Psoas muscle (tissue), 7 donors: ENCODE measurements at regions not wholly inside any gene's neighbourhood (a gene's known extent, or its start where the extent isn't known, plus 50 kb on each side); places are given as distances from the start of the nearest gene placed in this dataset.

Source experiments
- ATAC-seq, 4 donors: fragments of 200-7000 bp; cut with Tn5 transposase; one replicate each; pipeline ENCODE4 v1.9.1; 2020; ENCODE audit warnings: moderate library complexity in 3 of 4, mild to moderate bottlenecking in 2 of 4
- DNase-seq, 2 donors: peaks; one replicate each; pipeline ENCODE4 v3.0.0-alpha.2; 2020
- H3K27ac ChIP-seq: fragments of 200-600 bp; one replicate; pipeline ENCODE4 v1.8.0; 2022
- H3K27me3 ChIP-seq, 3 donors: fragments of 200-600 bp in 1 of 3; one replicate each; pipeline versions ENCODE4 v1.6.1 to v1.8.0; 2013 to 2022; ENCODE audit warnings: low read length in 2 of 3, mild to moderate bottlenecking in 2 of 3, moderate library complexity in 1 of 3; ENCODE audit not compliant: insufficient read depth in 3 of 3
- H3K36me3 ChIP-seq, 2 donors: fragments of 200-600 bp in 1 of 2; one replicate each; pipeline versions ENCODE4 v1.6.1 to v1.8.0; 2013 to 2022; ENCODE audit warnings: low read depth in 1 of 2, mild to moderate bottlenecking in 1 of 2, moderate library complexity in 1 of 2; ENCODE audit not compliant: insufficient read depth in 1 of 2
- H3K4me1 ChIP-seq: fragments of 200-600 bp; one replicate; pipeline ENCODE4 v1.8.0; 2022
- H3K4me3 ChIP-seq: fragments of 200-600 bp; one replicate; pipeline ENCODE4 v1.8.0; 2022; ENCODE audit warnings: mild to moderate bottlenecking
- H3K9me3 ChIP-seq: fragments of 200-600 bp; one replicate; pipeline ENCODE4 v1.8.0; 2022
- CTCF ChIP-seq: fragments of 200-600 bp; IDR thresholded peaks from one replicate; pipeline ENCODE4 v1.8.0; 2022; ENCODE audit warnings: antibody characterized with exemption
- WGBS, 3 donors: extraction: QIAGEN DNeasy Blood & Tissue Kit; methylation state at CpG; one replicate each; pipeline versions ENCODE4 v1.1.6 to v1.1.7; 2013; 5-methylcytosine and 5-hydroxymethylcytosine counted together
- intact Hi-C, 2 donors: fragments of 100-400 bp; cut with DNase I; formaldehyde crosslinking; loops; one replicate each; pipeline versions ENCODE4 v1.11.0 to v1.14.2; 2022
- donor health status: healthy with polysubstance abuse.
- donor health status: DM: no; HTN: no; CAD: no; lungs with moderate emphysema.
- donor health status: Bipolar disorder and iron deficiency.
- donor health status: healthy.
- donor health status: DM: yes; HTN: yes; CAD: no.
- donor health status: DM: no; HTN: no; CAD: no.
- donor health status: DM: yes; HTN: yes; CAD: no.

DNA sequence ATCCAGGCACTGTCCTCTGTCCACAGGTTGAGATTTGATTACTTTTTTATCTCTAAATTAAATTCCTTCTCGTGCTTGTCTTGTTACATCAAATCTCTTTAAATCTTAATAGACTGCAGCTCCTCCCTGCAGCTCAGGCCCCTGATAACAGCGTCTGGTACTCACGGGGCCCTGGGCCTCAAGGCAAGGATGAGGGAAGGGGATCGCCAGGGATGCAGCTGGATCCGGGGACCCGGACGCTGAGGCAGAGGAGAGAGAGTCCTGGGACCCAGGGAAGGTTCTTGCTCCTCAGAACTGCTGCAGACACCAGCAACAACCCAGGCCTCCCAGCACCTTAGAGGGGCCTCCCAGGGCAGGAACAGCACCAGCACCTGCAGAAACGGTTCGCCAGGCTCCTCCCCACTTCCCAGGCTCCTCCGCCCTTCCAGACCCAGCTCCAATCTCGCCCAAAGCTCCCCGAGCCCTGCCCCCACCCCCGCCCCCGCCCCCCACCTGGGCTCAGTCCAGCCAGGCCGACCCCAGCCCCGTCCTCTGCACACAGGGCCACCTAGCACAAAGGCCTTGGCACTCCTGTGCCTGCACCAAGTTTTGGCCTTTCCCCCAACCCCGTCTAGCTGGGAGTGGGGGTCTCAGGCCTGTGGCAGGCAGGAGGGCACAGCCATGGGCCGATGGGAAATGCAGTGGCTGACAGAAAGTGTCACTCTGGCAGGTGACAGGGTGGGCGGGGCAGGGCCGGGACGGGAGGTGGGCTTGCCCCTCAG, 60.3 kb upstream of the GALNT9 start:
- H3K27me3 ChIP-seq, result peaks cover 0 to 55% (median 18%) of the 10 kb centered on the region in 3 donors
- DNase-seq, result no peak
- 49 to 57% (median 52%) methylated on average over 20 to 21 of the region's 21 CpGs for WGBS, 3 donors
- no peaks in the 10 kb centered on the region for H3K9me3 ChIP-seq
- no peak for TF ChIP-seq CTCF
- no peaks in the 10 kb centered on the region for H3K4me1 ChIP-seq
- intact Hi-C loops, result no loop called here
- no peaks in the 10 kb centered on the region for H3K36me3 ChIP-seq
- no peak for ATAC-seq
- no peak overlapping the region for H3K4me3 ChIP-seq
- H3K27ac ChIP-seq, result no peak overlapping the region

DNA sequence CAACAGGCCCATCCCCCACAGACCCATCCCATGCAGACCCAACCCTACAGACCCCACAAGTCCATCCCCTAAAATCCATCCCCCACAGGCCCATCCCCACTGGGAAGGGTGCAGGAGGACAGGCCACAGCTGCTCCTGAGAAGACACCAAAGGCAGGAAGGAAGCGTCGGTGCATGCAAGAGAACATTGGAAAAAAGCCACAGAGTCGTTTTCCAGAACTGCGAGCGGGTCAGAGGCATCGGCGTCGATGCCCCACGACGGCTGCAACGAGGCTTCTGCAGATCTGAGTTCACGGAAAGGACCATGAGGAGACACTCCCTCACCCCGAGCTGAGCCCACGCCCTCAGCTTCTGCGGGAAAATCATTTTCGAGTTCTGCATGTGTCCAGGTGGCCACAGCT, 59.6 kb upstream of the GALNT9 start:
- Histone ChIP-seq H3K4me3 (no peak overlapping the region), H3K36me3 (no peaks in the 10 kb centered on the region), H3K4me1 (no peaks in the 10 kb centered on the region), H3K27ac (no peak overlapping the region), H3K9me3 (no peaks in the 10 kb centered on the region), H3K27me3 (peaks cover 0 to 55% (median 18%) of the 10 kb centered on the region in 3 donors)
- intact Hi-C loops, result no loop called here
- DNase-seq (no peak), ATAC-seq (no peak)
- WGBS, 3 donors, result 34 to 54% (median 35%) methylated on average over 16 of the region's 16 CpGs
- TF ChIP-seq CTCF, result no peak

GRCh38 chr12:132388379-132389015, 59.1 kb upstream of the GALNT9 start:
- Histone ChIP-seq H3K27ac (no peak overlapping the region), H3K4me3 (no peak overlapping the region), H3K36me3 (no peaks in the 10 kb centered on the region), H3K9me3 (no peaks in the 10 kb centered on the region), H3K4me1 (no peaks in the 10 kb centered on the region), H3K27me3 (peaks cover 0 to 53% (median 18%) of the 10 kb centered on the region in 3 donors)
- DNase-seq (no peak), ATAC-seq (no peak)
- TF ChIP-seq CTCF, result no peak
- intact Hi-C loops, result no loop called here
- WGBS, 3 donors, result 49 to 58% (median 51%) methylated on average over 11 to 13 of the region's 13 CpGs

GRCh38 chr12:132386926-132387497, 57.6 kb upstream of the GALNT9 start:
- no peak for ATAC-seq
- WGBS, 3 donors, result 69 to 74% (median 72%) methylated on average over 30 of the region's 30 CpGs
- Histone ChIP-seq H3K27me3 (peaks cover 0 to 47% (median 18%) of the 10 kb centered on the region in 3 donors), H3K4me3 (no peak overlapping the region), H3K36me3 (no peaks in the 10 kb centered on the region), H3K27ac (no peak overlapping the region), H3K4me1 (no peaks in the 10 kb centered on the region), H3K9me3 (no peaks in the 10 kb centered on the region)
- no peak for TF ChIP-seq CTCF
- intact Hi-C loops, result no loop called here
- DNase-seq, result no peak
